Activated CD8-positive, alpha-beta T cell treated with anti-CD3 and anti-CD28 coated beads for 36 hours (primary cell): ENCODE measurements at regions not wholly inside any gene's neighbourhood (a gene's known extent, or its start where the extent isn't known, plus 50 kb on each side); places are given as distances from the start of the nearest gene placed in this dataset.

Experiments
- ATAC-seq: fragments of 200-7000 bp; cut with Tn5 transposase; one replicate; pipeline ENCODE4 v1.10.0; 2021; ENCODE audit warnings: mild to moderate bottlenecking, moderate library complexity
- CTCF ChIA-PET: fragments of 350-600 bp; sonication (Branson Sonifier 250); formaldehyde crosslinking; loops from one replicate; lab custom pipeline; 2021; ENCODE audit warnings: antibody characterized with exemption; lab: Charles Lee
- POLR2A ChIA-PET: fragments of 350-600 bp; sonication (Branson Sonifier 250); formaldehyde crosslinking; loops from one replicate; lab custom pipeline; 2021; ENCODE audit warnings: antibody characterized with exemption; lab: Charles Lee
- DNase-seq: peaks from one replicate; pipeline ENCODE4 v3.0.0-alpha.2; 2020
- H3K27ac Mint-ChIP-seq: one replicate; pipeline ENCODE4 v1.8.0; 2021; ENCODE audit warnings: mild to moderate bottlenecking, mixed read lengths
- H3K27me3 Mint-ChIP-seq: one replicate; pipeline ENCODE4 v1.8.0; 2021; ENCODE audit warnings: mixed read lengths
- H3K36me3 Mint-ChIP-seq: one replicate; pipeline ENCODE4 v1.8.0; 2021; ENCODE audit warnings: low read depth, mixed read lengths
- H3K4me1 Mint-ChIP-seq: one replicate; pipeline ENCODE4 v1.8.0; 2021; ENCODE audit warnings: low read depth, mixed read lengths
- H3K4me3 Mint-ChIP-seq: one replicate; pipeline ENCODE4 v1.8.0; 2021; ENCODE audit warnings: mild to moderate bottlenecking, moderate library complexity, mixed read lengths
- H3K9me3 Mint-ChIP-seq: one replicate; pipeline ENCODE4 v1.8.0; 2021; ENCODE audit warnings: mixed read lengths
- CTCF ChIP-seq: fragments of 200-600 bp; IDR thresholded peaks from one replicate; pipeline ENCODE4 v1.8.0; 2022; ENCODE audit warnings: antibody characterized with exemption, mild to moderate bottlenecking
- intact Hi-C: fragments of 100-400 bp; cut with micrococcal nuclease; formaldehyde crosslinking; loops from one replicate; pipeline ENCODE4 v1.10.0; 2022

- H3K9me3 Mint-ChIP-seq, result peaks cover 3% of the 10 kb centered on the region
- intact Hi-C loops, result no loop called here
- H3K4me3 Mint-ChIP-seq, result no peak overlapping the region
- no peak for DNase-seq
- no peaks in the 10 kb centered on the region for H3K4me1 Mint-ChIP-seq
- TF ChIP-seq CTCF, result no peak
- ATAC-seq, result no peak
- H3K27ac Mint-ChIP-seq, result no peak overlapping the region
- CTCF ChIA-PET, result no interaction called here
- POLR2A ChIA-PET, result no interaction called here
- no peaks in the 10 kb centered on the region for H3K36me3 Mint-ChIP-seq
- H3K27me3 Mint-ChIP-seq, result no peaks in the 10 kb centered on the region
Measured at GRCh38 chr6:19279273-19279684, 557.9 kb upstream of the ID4 start.

- no peaks in the 10 kb centered on the region for H3K9me3 Mint-ChIP-seq
- intact Hi-C loops, result no loop called here
- no peaks in the 10 kb centered on the region for H3K36me3 Mint-ChIP-seq
- TF ChIP-seq CTCF, result no peak
- ATAC-seq, result no peak
- no peaks in the 10 kb centered on the region for H3K4me1 Mint-ChIP-seq
- H3K27me3 Mint-ChIP-seq, result no peaks in the 10 kb centered on the region
- ChIA-PET POLR2A (no interaction called here), CTCF (no interaction called here)
- no peak overlapping the region for H3K4me3 Mint-ChIP-seq
- DNase-seq, result no peak
- no peak overlapping the region for H3K27ac Mint-ChIP-seq
Measured at GRCh38 chr6:19287928-19288327, 549.2 kb upstream of the ID4 start.

GRCh38 chr6:19289457-19289856 lies 547.7 kb upstream of the ID4 start:
- no peak for TF ChIP-seq CTCF
- intact Hi-C loops, result no loop called here
- H3K36me3 Mint-ChIP-seq, result no peaks in the 10 kb centered on the region
- H3K9me3 Mint-ChIP-seq, result no peaks in the 10 kb centered on the region
- ATAC-seq, result no peak
- H3K27me3 Mint-ChIP-seq, result no peaks in the 10 kb centered on the region
- no peaks in the 10 kb centered on the region for H3K4me1 Mint-ChIP-seq
- H3K4me3 Mint-ChIP-seq, result no peak overlapping the region
- ChIA-PET POLR2A (no interaction called here), CTCF (no interaction called here)
- no peak for DNase-seq
- no peak overlapping the region for H3K27ac Mint-ChIP-seq

- CTCF ChIA-PET, result no interaction called here
- no peak for TF ChIP-seq CTCF
Measured at GRCh38 chr6:19297880-19298279, 539.3 kb upstream of the ID4 start.

GRCh38 chr6:19298421-19298820 lies 538.7 kb upstream of the ID4 start:
- no peaks in the 10 kb centered on the region for H3K4me1 Mint-ChIP-seq
- H3K27me3 Mint-ChIP-seq, result no peaks in the 10 kb centered on the region
- no peak for ATAC-seq
- DNase-seq, result no peak
- H3K4me3 Mint-ChIP-seq, result no peak overlapping the region
- ChIA-PET POLR2A (no interaction called here), CTCF (no interaction called here)
- H3K27ac Mint-ChIP-seq, result no peak overlapping the region
- intact Hi-C loops, result no loop called here
- no peak for TF ChIP-seq CTCF
- peaks cover 3% of the 10 kb centered on the region for H3K9me3 Mint-ChIP-seq
- H3K36me3 Mint-ChIP-seq, result no peaks in the 10 kb centered on the region

More at GRCh38 chr6:19297880-19298279, 539.3 kb upstream of the ID4 start:
- DNase-seq (no peak), ATAC-seq (no peak)
- no peak overlapping the region for H3K4me3 Mint-ChIP-seq
- H3K36me3 Mint-ChIP-seq, result no peaks in the 10 kb centered on the region
- H3K27ac Mint-ChIP-seq, result no peak overlapping the region
- no peaks in the 10 kb centered on the region for H3K27me3 Mint-ChIP-seq
- intact Hi-C loops, result no loop called here
- no peaks in the 10 kb centered on the region for H3K4me1 Mint-ChIP-seq
- peaks cover 3% of the 10 kb centered on the region for H3K9me3 Mint-ChIP-seq
- POLR2A ChIA-PET, result no interaction called here
